Smooth muscle cell (in vitro differentiated cells): ENCODE measurements at regions not wholly inside any gene's neighbourhood (a gene's known extent, or its start where the extent isn't known, plus 50 kb on each side); places are given as distances from the start of the nearest gene placed in this dataset.

ENCODE experiments used
- DNase-seq: peaks from one replicate; lab custom pipeline; 2025; ENCODE audit not compliant: unreplicated experiment; lab: John Stamatoyannopoulos, UW
- H2AFZ ChIP-seq: fragments of 200-600 bp; sonication (generic); 2 replicates; pipeline ENCODE4 v1.6.0; 2016; ENCODE audit warnings: antibody characterized with exemption, low read depth, mild to moderate bottlenecking
- H3F3A ChIP-seq: fragments of 200-600 bp; sonication (generic); 2 replicates; pipeline ENCODE4 v1.6.0; 2017; ENCODE audit warnings: antibody characterized with exemption, low read depth
- H3K27ac ChIP-seq: fragments of 200-600 bp; sonication (generic); 2 replicates; pipeline ENCODE4 v1.5.1; 2016; ENCODE audit warnings: low read depth, mild to moderate bottlenecking
- H3K27me3 ChIP-seq: fragments of 200-600 bp; sonication (generic); 2 replicates; pipeline ENCODE4 v1.6.1; 2016; ENCODE audit warnings: low read depth, mild to moderate bottlenecking
- H3K36me3 ChIP-seq: fragments of 200-600 bp; sonication (generic); 2 replicates; pipeline ENCODE4 v1.5.1; 2016; ENCODE audit warnings: low read depth
- H3K4me1 ChIP-seq: fragments of 200-600 bp; sonication (generic); 2 replicates; pipeline ENCODE4 v1.5.1; 2016; ENCODE audit warnings: low read depth
- H3K4me2 ChIP-seq: fragments of 200-600 bp; sonication (generic); 2 replicates; pipeline ENCODE4 v1.6.0; 2016; ENCODE audit warnings: mild to moderate bottlenecking
- H3K4me3 ChIP-seq: fragments of 200-600 bp; sonication (generic); 2 replicates; pipeline ENCODE4 v1.5.1; 2016; ENCODE audit warnings: mild to moderate bottlenecking
- H3K79me2 ChIP-seq: fragments of 200-600 bp; sonication (generic); 2 replicates; pipeline ENCODE4 v1.6.0; 2016; ENCODE audit warnings: low read depth, mild to moderate bottlenecking
- H3K9ac ChIP-seq: fragments of 200-600 bp; sonication (generic); 2 replicates; pipeline ENCODE4 v1.6.0; 2016; ENCODE audit warnings: low read depth
- H3K9me3 ChIP-seq: fragments of 200-600 bp; sonication (generic); replicated peaks from 2 replicates; pipeline ENCODE4 v1.5.1; 2016; ENCODE audit warnings: low read depth
- H4K20me1 ChIP-seq: fragments of 200-600 bp; sonication (generic); 2 replicates; pipeline ENCODE4 v1.6.0; 2016; ENCODE audit warnings: low read depth
- WGBS: methylation state at CpG from one replicate; pipeline ENCODE4 v1.1.7; 2016; ENCODE audit warnings: low lambda C conversion rate; 5-methylcytosine and 5-hydroxymethylcytosine counted together
- TF ChIP-seq, protein P1 (sequence below): fragments of 200-600 bp; sonication (generic); IDR thresholded peaks from 2 replicates; pipeline ENCODE4 v1.5.1; 2017; ENCODE audit warnings: borderline replicate concordance, mild to moderate bottlenecking, antibody characterized with exemption; ENCODE audit not compliant: insufficient read depth, poor library complexity, severe bottlenecking

DNA sequence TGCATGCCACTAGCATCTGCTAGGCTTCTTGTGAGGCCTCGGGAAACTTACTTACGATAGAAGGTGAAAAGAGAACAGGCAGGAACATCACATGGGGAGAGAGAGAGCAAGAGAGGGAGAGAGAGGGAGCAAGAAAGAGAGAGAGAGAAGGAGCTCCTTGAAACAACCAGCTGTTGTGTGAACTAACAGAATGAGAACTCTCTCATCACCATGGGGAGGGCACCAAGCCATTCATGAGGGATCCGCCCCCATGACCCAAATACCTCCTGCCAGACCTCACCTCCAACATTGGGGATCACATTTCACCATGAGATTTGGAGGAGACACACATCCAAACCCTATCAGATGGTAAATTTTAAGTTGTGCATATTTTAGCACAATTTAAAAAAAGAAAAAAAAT is 1217.2 kb downstream of the TYW1 start:
- Histone ChIP-seq H3K4me3 (no peak overlapping the region), H2AFZ (no peak overlapping the region), H3K27me3 (no peaks in the 10 kb centered on the region), H3K9ac (no peak overlapping the region), H3K4me1 (no peaks in the 10 kb centered on the region), H3K36me3 (no peaks in the 10 kb centered on the region), H4K20me1 (no peaks in the 10 kb centered on the region), H3K4me2 (no peak overlapping the region), H3F3A (no peaks in the 10 kb centered on the region), H3K9me3 (no peaks in the 10 kb centered on the region), H3K27ac (no peak overlapping the region), H3K79me2 (no peaks in the 10 kb centered on the region)
- TF ChIP-seq, protein P1, sequence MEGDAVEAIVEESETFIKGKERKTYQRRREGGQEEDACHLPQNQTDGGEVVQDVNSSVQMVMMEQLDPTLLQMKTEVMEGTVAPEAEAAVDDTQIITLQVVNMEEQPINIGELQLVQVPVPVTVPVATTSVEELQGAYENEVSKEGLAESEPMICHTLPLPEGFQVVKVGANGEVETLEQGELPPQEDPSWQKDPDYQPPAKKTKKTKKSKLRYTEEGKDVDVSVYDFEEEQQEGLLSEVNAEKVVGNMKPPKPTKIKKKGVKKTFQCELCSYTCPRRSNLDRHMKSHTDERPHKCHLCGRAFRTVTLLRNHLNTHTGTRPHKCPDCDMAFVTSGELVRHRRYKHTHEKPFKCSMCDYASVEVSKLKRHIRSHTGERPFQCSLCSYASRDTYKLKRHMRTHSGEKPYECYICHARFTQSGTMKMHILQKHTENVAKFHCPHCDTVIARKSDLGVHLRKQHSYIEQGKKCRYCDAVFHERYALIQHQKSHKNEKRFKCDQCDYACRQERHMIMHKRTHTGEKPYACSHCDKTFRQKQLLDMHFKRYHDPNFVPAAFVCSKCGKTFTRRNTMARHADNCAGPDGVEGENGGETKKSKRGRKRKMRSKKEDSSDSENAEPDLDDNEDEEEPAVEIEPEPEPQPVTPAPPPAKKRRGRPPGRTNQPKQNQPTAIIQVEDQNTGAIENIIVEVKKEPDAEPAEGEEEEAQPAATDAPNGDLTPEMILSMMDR = no peak
- 93% methylated on average over 3 of the region's 3 CpGs for WGBS
- no peak for DNase-seq

GRCh38 chr7:68216051-68216450 is 1219.4 kb downstream of the TYW1 start:
- H3K27me3 ChIP-seq = no peaks in the 10 kb centered on the region
- no peaks in the 10 kb centered on the region for H3K79me2 ChIP-seq
- no peaks in the 10 kb centered on the region for H3F3A ChIP-seq
- no peak overlapping the region for H2AFZ ChIP-seq
- no peaks in the 10 kb centered on the region for H3K36me3 ChIP-seq
- H4K20me1 ChIP-seq = no peaks in the 10 kb centered on the region
- H3K4me1 ChIP-seq = no peaks in the 10 kb centered on the region
- H3K27ac ChIP-seq = no peak overlapping the region
- 84% methylated on average over 5 of the region's 5 CpGs for WGBS
- TF ChIP-seq, protein P1 = no peak
- H3K9me3 ChIP-seq = no peaks in the 10 kb centered on the region
- H3K9ac ChIP-seq = no peak overlapping the region
- no peak for DNase-seq
- H3K4me3 ChIP-seq = no peak overlapping the region
- no peak overlapping the region for H3K4me2 ChIP-seq

- TF ChIP-seq, protein P1 = no peak
Observed at GRCh38 chr7:68217426-68217825, 1220.8 kb downstream of the TYW1 start.

DNA sequence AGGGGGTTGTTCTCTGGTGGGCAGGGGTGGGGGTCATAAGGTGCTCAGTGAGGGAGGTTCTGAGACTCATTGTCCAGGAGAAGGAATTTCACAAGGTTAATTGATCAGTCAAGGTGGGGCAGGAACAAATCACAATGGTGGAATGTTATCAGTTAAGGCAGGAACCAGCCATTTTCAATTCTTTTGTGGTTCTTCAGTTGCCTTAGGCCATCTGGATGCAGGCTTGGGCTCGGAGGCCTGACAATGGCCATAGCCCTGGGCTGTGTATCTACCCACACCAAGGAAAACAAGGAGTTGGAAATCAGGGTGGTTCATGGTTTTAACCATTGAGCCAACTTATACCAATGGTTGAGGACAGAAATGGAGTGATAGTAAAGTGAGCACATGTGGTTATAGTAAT is 1221.8 kb downstream of the TYW1 start:
- WGBS = 68% methylated on average over 1 of the region's 1 CpG

More at GRCh38 chr7:68217426-68217825, 1220.8 kb downstream of the TYW1 start:
- Histone ChIP-seq H2AFZ (no peak overlapping the region), H3K27ac (no peak overlapping the region), H3K4me3 (no peak overlapping the region), H3K4me2 (no peak overlapping the region), H3F3A (no peaks in the 10 kb centered on the region), H4K20me1 (no peaks in the 10 kb centered on the region), H3K9me3 (no peaks in the 10 kb centered on the region), H3K9ac (no peak overlapping the region), H3K36me3 (no peaks in the 10 kb centered on the region), H3K27me3 (no peaks in the 10 kb centered on the region), H3K79me2 (no peaks in the 10 kb centered on the region), H3K4me1 (no peaks in the 10 kb centered on the region)
- 58% methylated on average over 2 of the region's 2 CpGs for WGBS
- no peak for DNase-seq

More for the DNA sequence above, 1221.8 kb downstream of the TYW1 start:
- no peak overlapping the region for H3K9ac ChIP-seq
- no peak for DNase-seq
- no peak overlapping the region for H3K27ac ChIP-seq
- no peaks in the 10 kb centered on the region for H3K36me3 ChIP-seq
- no peaks in the 10 kb centered on the region for H3K4me1 ChIP-seq
- no peak overlapping the region for H3K4me3 ChIP-seq
- no peaks in the 10 kb centered on the region for H3K27me3 ChIP-seq
- H4K20me1 ChIP-seq = no peaks in the 10 kb centered on the region
- H3K9me3 ChIP-seq = no peaks in the 10 kb centered on the region
- no peaks in the 10 kb centered on the region for H3K79me2 ChIP-seq
- no peak overlapping the region for H3K4me2 ChIP-seq
- no peak overlapping the region for H2AFZ ChIP-seq
- H3F3A ChIP-seq = no peaks in the 10 kb centered on the region
- TF ChIP-seq, protein P1 = no peak
